ENCODE measurements at regions not wholly inside any gene's neighbourhood (a gene's known extent, or its start where the extent isn't known, plus 50 kb on each side); places are given as distances from the start of the nearest gene placed in this dataset.

DNA sequence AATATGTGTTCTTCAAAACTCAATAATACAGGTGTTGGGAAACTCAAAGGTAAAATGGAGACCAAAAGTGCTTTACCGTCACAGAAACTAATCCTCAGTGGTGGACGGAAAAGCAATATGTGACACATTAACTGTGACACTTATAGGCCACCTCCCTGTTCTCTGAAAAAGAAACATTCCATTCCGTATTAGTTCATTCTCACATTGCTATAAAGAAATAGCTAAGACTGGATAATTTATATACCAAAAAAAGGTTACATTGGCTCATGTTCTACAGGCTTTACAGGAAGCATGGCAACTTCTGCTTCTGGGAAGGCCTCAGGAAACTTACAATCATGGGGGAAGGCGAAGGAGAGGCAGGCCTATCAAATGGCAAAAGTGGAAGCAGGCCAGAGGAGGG, 435.3 kb upstream of the HTR2A start:
- no peak for DNase-seq (ENCODE audit: low read depth)

DNA sequence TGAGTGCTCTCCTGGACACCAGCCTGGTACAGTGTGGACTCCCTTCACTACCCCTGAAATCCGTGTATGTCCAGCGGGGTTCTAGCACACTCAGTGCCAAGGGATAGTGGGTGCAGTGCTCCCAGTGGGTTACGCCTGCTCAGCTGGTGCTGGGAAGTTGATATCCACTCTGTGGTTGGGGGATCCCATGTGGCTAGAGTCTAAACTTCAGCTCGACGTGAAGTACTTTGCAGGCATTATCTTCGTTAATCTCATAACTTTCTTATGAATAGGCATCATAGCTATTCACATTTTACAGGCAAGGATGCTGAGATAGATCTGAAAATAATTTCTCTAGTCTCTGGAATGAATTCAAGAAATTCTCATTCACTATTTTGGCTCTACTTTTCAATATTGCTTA, 433.2 kb upstream of the HTR2A start:
- DNase-seq (ENCODE audit: low read depth) = no peak

- no peak for DNase-seq (ENCODE audit: low read depth)
Observed at GRCh38 chr13:47327861-47328260, 431.0 kb upstream of the HTR2A start.

DNA sequence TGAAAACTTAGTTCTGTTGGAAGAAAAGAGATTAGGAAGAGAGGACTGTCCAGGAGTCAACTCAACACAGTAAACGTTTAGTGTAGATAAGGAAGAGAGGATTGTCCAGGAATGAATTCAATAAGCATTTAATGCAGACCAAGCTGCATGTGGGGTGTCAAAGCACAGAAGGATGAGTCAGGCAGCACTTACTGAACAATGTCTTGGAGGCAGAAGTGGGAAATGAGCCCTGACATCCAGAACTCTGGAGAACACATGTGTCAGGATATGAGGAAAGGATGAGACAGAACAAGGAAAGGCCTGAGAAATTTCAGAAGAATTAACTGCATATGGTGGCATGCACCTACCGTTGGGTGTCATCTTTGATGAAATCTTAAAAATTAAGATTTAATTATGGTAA, 429.2 kb upstream of the HTR2A start:
- no peak for DNase-seq (ENCODE audit: low read depth)

- no peak for DNase-seq (ENCODE audit: low read depth)
Observed at GRCh38 chr13:47317356-47317755, 420.5 kb upstream of the HTR2A start.

- DNase-seq (ENCODE audit: low read depth) = no peak
Observed at GRCh38 chr13:47310401-47310800, 413.5 kb upstream of the HTR2A start.

- DNase-seq (ENCODE audit: low read depth) = no peak
Observed at GRCh38 chr13:47306991-47307390, 410.1 kb upstream of the HTR2A start.

DNA sequence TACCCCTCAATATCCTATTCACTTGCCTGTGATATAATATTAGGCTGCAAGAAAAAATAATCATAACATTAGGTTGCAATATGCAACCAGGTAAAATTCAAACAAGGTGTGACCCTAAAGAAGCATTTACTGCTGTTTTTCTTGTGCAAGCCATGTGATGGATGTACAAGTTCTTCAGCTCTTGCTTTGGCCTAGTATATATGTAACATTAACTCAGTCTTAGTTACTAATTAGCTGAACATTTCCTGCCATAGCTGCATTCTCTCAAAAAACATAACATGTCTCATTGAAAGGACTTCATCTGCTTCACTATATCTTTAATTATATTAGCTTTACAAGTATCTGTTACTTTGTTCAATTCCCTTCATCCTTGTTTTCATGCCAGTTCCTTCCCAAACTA, 406.8 kb upstream of the HTR2A start:
- no peak for DNase-seq (ENCODE audit: low read depth)

DNA sequence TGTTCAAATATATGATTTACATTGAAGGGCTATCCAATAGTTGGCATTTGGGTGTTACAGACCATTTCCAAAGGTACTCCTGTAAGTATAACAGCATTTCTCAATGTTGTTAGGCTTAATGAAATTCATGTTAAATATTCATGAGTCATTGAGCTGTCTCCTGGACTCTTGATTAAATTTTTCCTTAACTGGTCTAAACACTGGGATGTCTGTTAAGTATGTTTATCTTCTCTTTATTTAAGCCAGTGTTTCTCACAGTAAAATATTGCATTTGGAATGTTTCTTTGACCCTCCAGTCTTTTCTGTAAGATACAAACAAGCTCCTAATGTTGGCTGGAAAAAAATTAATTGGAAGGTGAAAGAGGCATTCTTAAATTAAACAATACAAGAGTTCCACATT, 402.5 kb upstream of the HTR2A start:
- DNase-seq (ENCODE audit: low read depth) = no peak

GRCh38 chr13:47298506-47298905, 401.7 kb upstream of the HTR2A start:
- DNase-seq (ENCODE audit: low read depth) = no peak

GRCh38 chr13:47294691-47295090, 397.8 kb upstream of the HTR2A start:
- no peak for DNase-seq (ENCODE audit: low read depth)

DNA sequence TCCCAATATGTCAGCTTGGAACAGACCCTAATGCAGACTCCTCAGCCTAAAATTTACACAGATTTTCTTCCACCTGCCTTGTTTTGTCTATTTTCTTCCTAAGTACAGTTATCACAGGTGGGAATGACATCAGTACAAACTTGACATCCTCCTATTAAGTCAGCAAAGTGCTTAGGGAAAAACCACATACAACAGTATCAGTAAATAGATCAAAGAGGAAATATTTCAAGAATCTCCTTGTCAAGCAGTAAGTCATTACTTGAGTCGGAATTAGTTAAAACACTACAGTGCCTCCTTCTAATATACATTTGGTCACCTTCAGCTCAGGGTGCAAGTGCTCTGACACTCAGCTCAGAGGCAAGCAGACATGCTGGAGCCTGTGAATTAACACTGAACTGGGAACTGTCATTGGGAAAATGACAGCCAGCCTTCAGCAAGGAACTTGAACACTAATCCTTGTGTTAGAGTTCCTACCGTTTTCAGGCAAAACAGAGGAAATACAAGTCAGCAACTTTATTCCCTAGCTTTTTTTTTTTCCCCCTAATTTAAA, 394.3 kb upstream of the HTR2A start:
- no peak for DNase-seq (ENCODE audit: low read depth)

DNA sequence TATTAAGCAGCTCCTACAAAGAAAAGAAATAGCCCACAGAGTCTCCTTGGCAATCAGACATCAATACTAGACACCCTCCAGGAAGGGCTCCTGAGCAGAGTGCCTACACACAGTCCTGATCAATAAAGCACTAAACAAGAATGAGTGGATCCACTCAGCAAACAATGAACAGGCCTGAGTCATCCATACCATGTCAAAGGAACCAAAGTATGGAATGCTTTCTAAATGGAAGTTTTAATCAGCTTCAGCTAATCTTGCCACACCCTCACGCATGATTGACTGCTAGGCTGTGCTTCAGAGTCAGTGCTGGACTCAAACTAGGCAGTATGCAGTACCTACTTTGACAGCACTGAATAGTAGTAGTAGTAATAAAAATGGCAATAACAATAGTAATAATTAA, 392.7 kb upstream of the HTR2A start:
- DNase-seq (ENCODE audit: low read depth) = no peak

DNA sequence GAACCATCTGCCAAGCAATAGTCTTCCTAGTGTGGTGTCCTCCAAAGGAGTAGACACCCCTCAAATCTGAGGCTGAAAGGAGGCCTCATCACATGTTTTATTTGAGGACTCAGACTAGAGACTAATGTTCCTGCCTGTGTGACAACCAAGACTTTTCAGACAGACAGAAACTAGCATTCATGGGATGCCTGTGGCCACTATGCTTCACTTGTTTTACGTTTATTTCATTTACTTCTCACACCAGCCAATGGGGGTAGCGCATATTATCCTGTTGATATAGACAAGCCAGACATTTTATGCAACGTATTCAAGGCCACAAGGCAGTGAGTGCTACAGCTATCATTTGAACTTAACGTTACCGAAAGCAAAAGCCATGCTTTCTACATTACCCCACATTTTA, 391.7 kb upstream of the HTR2A start:
- DNase-seq (ENCODE audit: low read depth) = no peak

- no peak for DNase-seq (ENCODE audit: low read depth)
Observed at GRCh38 chr13:47287291-47287751, 390.5 kb upstream of the HTR2A start.

DNA sequence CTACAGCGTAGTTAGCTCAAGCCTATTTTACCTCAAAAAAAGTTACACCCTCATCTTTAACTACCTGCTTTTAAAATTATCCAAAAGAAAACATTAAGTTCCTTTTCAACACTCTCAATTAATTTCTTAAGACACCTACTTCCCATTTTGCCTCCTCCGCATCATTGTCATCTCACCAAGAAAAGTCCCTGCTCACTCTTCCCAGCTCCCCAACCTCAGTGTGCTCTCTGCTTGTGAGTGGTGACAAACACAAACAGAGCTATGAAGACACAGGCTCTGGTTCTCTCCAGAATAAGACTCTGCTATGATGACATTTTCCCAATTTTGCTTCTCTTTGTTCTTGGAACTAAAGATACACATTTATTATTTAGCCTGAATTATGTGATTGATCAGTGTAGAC, 385.1 kb upstream of the HTR2A start:
- no peak for DNase-seq (ENCODE audit: low read depth)

DNA sequence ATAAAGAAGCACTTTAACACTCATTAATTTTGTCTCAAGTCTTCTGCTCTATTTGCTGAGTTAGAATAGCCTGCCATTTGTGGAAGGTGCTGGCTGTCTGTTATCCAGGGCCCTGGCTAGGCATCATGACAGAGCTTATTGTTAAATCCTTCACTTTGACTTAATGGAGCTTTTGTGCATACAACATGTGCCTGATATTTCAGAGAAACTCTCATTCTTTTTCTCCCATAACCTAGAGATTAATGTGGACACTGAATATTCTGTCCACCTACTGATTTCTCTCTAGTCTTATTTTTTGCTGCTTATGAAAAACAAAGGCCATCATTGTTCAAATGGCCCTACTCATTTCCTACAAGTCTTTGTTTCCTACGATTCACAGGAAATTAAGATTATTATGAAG, 383.1 kb upstream of the HTR2A start:
- no peak for DNase-seq (ENCODE audit: low read depth)

GRCh38 chr13:47277774-47278173, 380.9 kb upstream of the HTR2A start:
- no peak for DNase-seq (ENCODE audit: low read depth)

DNA sequence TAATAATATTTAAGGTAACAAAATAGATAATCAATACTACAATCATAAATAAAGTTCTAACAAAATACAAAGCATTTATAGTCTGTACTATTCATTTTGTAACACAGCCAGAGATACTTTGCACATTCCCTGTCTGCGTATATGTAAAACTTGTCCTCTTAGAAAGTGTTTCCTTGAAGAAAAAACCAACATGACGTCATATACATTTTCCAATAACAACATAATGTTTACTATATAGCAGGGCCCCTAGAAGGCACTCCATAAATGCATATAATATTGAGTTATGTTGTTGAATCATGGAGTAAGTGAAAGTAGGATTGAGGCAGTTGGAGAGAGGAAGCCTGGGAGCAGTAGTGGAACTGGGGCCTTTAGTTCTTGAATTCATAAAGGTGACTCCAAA, 371.4 kb upstream of the HTR2A start:
- DNase-seq (ENCODE audit: low read depth) = no peak

DNA sequence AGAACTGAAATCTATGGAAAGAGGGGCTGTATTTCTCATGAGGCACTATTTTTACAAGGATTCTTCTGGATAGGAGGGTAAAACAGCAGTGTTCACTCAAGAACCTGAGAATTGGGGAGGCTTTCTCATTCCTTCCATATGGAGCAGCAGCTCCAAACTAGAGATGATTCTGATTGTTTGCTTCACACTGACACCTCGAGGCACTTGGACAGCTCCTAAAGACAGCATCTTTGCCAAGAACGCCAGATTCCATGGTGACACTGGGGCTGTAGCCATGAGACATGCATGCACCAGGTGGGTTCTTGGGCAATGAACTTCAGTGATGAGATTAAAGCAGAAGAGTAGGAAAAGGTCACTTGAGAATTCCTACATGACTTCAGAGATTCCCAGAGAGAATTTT, 361.5 kb upstream of the HTR2A start:
- DNase-seq (ENCODE audit: low read depth) = no peak

DNA sequence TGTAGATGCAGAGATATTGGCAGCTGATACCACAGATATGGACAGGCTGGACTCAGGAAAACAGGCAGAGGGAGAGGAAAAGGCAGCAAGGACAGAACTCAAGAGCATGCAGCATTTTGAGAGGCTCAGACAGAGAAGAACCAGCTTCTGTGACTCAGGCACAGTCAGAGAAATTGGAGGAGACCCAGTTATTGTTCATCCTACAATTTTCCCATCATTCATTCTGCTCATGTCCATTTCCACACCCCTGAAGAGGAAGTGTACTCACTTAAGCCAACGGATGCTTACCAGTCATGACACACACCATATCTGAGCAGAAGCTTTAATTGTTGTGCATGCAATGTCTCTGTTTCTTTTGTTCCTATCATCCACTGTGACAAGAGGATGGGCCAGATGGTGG, 359.8 kb upstream of the HTR2A start:
- DNase-seq (ENCODE audit: low read depth) = no peak

- no peak for DNase-seq (ENCODE audit: low read depth)
Observed at GRCh38 chr13:47252627-47253026, 355.8 kb upstream of the HTR2A start.

GRCh38 chr13:47251771-47252170, 354.9 kb upstream of the HTR2A start:
- DNase-seq (ENCODE audit: low read depth) = no peak

GRCh38 chr13:47250146-47250545, 353.3 kb upstream of the HTR2A start:
- DNase-seq (ENCODE audit: low read depth) = no peak

GRCh38 chr13:47249266-47249665, 352.4 kb upstream of the HTR2A start:
- no peak for DNase-seq (ENCODE audit: low read depth)

Data from CMK (cell line).